Activated B cell treated with CpG ODN at 0.5 μM for 24 hours (primary cell): ENCODE measurements at regions not wholly inside any gene's neighbourhood (a gene's known extent, or its start where the extent isn't known, plus 50 kb on each side); places are given as distances from the start of the nearest gene placed in this dataset.

ENCODE experiments used
- ATAC-seq: fragments of 200-7000 bp; cut with Tn5 transposase; one replicate; pipeline ENCODE4 v1.10.0; 2021; ENCODE audit warnings: low read depth, mild to moderate bottlenecking, moderate library complexity
- CTCF ChIA-PET: fragments of 350-600 bp; sonication (Branson Sonifier 250); formaldehyde crosslinking; loops from one replicate; lab custom pipeline; 2021; ENCODE audit warnings: antibody characterized with exemption; lab: Charles Lee
- POLR2A ChIA-PET: fragments of 350-600 bp; sonication (Branson Sonifier 250); formaldehyde crosslinking; loops from one replicate; lab custom pipeline; 2021; ENCODE audit warnings: antibody characterized with exemption; lab: Charles Lee
- DNase-seq: peaks from one replicate; pipeline ENCODE4 v3.0.0; 2022
- H3K27ac Mint-ChIP-seq: one replicate; pipeline ENCODE4 v1.8.0; 2020; ENCODE audit warnings: mixed read lengths
- H3K27me3 Mint-ChIP-seq: one replicate; pipeline ENCODE4 v1.8.0; 2021; ENCODE audit warnings: mixed read lengths
- H3K36me3 Mint-ChIP-seq: one replicate; pipeline ENCODE4 v1.8.0; 2021; ENCODE audit warnings: low read depth, mixed read lengths
- H3K4me1 Mint-ChIP-seq: one replicate; pipeline ENCODE4 v1.8.0; 2021; ENCODE audit warnings: mixed read lengths
- H3K4me3 Mint-ChIP-seq: one replicate; pipeline ENCODE4 v1.8.0; 2020; ENCODE audit warnings: mild to moderate bottlenecking, mixed read lengths
- H3K9me3 Mint-ChIP-seq: one replicate; pipeline ENCODE4 v1.8.0; 2020; ENCODE audit warnings: mixed read lengths
- CTCF ChIP-seq: fragments of 200-600 bp; IDR thresholded peaks from one replicate; pipeline ENCODE4 v1.8.0; 2022; ENCODE audit warnings: antibody characterized with exemption, mild to moderate bottlenecking
- intact Hi-C: fragments of 100-400 bp; cut with micrococcal nuclease; formaldehyde crosslinking; loops from one replicate; pipeline ENCODE4 v1.15.1; 2024

- CTCF ChIA-PET = interaction anchor here (1.6 to 1.7 kb wide), 2 partner anchors 9 to 227 kb away, joined by 4 read pairs; no protein-coding TSS in a partner anchor
- DNase-seq (no peak), ATAC-seq (no peak)
- no peaks in the 10 kb centered on the region for H3K9me3 Mint-ChIP-seq
- H3K36me3 Mint-ChIP-seq = no peaks in the 10 kb centered on the region
- H3K4me1 Mint-ChIP-seq = peaks cover under 1% of the 10 kb centered on the region
- peaks cover 2% of the 10 kb centered on the region for H3K27me3 Mint-ChIP-seq
- H3K4me3 Mint-ChIP-seq = no peak overlapping the region
- no peak for TF ChIP-seq CTCF
- POLR2A ChIA-PET = no interaction called here
- no peak overlapping the region for H3K27ac Mint-ChIP-seq
- intact Hi-C loops = no loop called here
These were observed 137.3 kb downstream of the SNAPC1 start for GRCh38 chr14:61899497-61899896.

DNA sequence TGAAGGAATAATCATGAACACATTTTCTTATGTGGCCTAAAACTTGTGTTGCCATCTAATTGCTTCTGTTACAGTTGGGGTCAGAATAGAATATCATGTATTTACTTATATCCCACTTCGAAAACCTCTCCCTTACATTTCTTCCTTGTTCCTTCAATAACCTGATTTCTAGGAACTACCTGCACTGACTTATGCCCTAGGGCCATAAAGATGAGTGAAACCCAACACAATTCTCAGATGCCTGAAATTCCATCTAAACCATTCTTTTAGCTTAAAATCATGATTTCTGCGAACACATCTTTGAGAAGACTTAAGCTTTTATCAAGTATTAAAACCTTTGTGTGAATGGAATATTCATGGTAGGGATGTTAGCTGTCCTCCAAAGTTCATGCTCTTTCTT is 142.7 kb downstream of the SNAPC1 start:
- POLR2A ChIA-PET = no interaction called here
- no peak for TF ChIP-seq CTCF

GRCh38 chr14:61911574-61911973 is 149.4 kb downstream of the SNAPC1 start:
- ATAC-seq (peak; percentile 14), DNase-seq (no peak)
- no peak for TF ChIP-seq CTCF
- no peak overlapping the region for H3K27ac Mint-ChIP-seq
- H3K27me3 Mint-ChIP-seq = no peaks in the 10 kb centered on the region
- peaks cover 15% of the 10 kb centered on the region for H3K4me1 Mint-ChIP-seq
- intact Hi-C loops = no loop called here
- CTCF ChIA-PET = interaction anchor here (1.0 kb wide), 1 partner anchor 13 kb away, joined by 3 read pairs; no protein-coding TSS in a partner anchor
- POLR2A ChIA-PET = no interaction called here
- no peak overlapping the region for H3K4me3 Mint-ChIP-seq
- no peaks in the 10 kb centered on the region for H3K9me3 Mint-ChIP-seq
- no peaks in the 10 kb centered on the region for H3K36me3 Mint-ChIP-seq

More for the DNA sequence above, 142.7 kb downstream of the SNAPC1 start:
- H3K9me3 Mint-ChIP-seq = no peaks in the 10 kb centered on the region
- CTCF ChIA-PET = interaction anchor here (1.1 to 1.4 kb wide), 2 partner anchors 22 to 222 kb away, joined by 3 to 4 read pairs; no protein-coding TSS in a partner anchor
- H3K4me1 Mint-ChIP-seq = no peaks in the 10 kb centered on the region
- no peaks in the 10 kb centered on the region for H3K36me3 Mint-ChIP-seq
- H3K4me3 Mint-ChIP-seq = no peak overlapping the region
- intact Hi-C loops = no loop called here
- DNase-seq (no peak), ATAC-seq (no peak)
- H3K27me3 Mint-ChIP-seq = no peaks in the 10 kb centered on the region
- no peak overlapping the region for H3K27ac Mint-ChIP-seq

DNA sequence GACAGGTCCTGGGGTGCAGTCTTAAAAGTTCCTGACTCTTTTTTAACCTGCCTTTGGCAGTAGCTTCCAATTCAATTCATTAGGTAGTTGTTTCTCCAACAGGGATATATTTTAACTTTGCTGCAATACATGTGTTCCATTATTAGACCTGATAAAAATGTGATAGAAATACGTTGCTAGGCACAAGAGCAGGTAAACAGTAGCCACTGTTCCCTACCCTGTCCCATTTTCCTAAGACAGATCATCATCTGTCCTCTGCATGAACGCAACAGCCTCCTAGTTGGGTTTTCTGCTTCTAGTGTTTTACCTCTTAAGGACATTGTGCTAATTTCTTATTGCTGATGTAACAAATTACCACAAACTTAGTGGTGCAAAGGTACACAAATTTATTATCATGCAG is 156.8 kb downstream of the SNAPC1 start:
- Mint-ChIP-seq H3K27me3 (peaks cover 2% of the 10 kb centered on the region), H3K9me3 (no peaks in the 10 kb centered on the region), H3K4me3 (no peak overlapping the region), H3K4me1 (no peaks in the 10 kb centered on the region), H3K36me3 (no peaks in the 10 kb centered on the region), H3K27ac (no peak overlapping the region)
- CTCF ChIA-PET = interaction anchor here (1.5 to 5.2 kb wide), 2 partner anchors 9 to 208 kb away, joined by 3 to 50 read pairs; no protein-coding TSS in a partner anchor
- no peak for TF ChIP-seq CTCF
- ATAC-seq = no peak
- POLR2A ChIA-PET = no interaction called here
- intact Hi-C loops = no loop called here
- DNase-seq = no peak

DNA sequence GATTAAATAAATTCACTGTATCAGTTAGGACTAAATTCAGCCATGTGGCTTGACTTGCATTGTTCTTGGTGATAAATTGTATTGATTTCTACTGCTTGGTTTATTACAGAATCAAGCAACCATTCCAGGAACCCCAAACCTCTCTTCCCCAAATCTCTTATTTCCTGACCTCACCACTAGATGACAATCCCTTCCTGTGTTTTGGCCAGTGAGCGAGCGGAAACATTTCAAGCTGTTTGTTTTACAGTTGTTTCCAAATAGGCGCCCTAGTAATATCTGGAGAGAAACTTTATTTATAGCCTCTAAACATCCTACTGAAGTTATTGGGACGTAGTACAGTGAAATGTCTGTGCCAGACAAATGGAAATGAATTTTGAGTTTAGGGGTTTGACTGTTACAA is 161.1 kb downstream of the SNAPC1 start:
- ATAC-seq (no peak), DNase-seq (no peak)
- Mint-ChIP-seq H3K4me1 (peaks cover 12% of the 10 kb centered on the region), H3K4me3 (no peak overlapping the region), H3K27me3 (no peaks in the 10 kb centered on the region), H3K36me3 (no peaks in the 10 kb centered on the region), H3K9me3 (no peaks in the 10 kb centered on the region), H3K27ac (no peak overlapping the region)
- CTCF ChIA-PET = interaction anchor here (5.2 kb wide), 1 partner anchor 203 kb away, joined by 50 read pairs; no protein-coding TSS in a partner anchor
- intact Hi-C loops = no loop called here
- POLR2A ChIA-PET = no interaction called here
- TF ChIP-seq CTCF = no peak
